ACHN (cell line): ENCODE measurements at regions not wholly inside any gene's neighbourhood (a gene's known extent, or its start where the extent isn't known, plus 50 kb on each side); places are given as distances from the start of the nearest gene placed in this dataset.

Source experiments
- DNase-seq: peaks from one replicate; pipeline ENCODE4 v3.0.0-alpha.2; 2015
- in situ Hi-C: cut with HindIII; loops from 2 replicates; pipeline ENCODE4 v1.10.0; 2017; ENCODE audit warnings: low sequenced_read_pairs, low pct_ligation_motif_present, low pct_unique_long_range_greater_than_20kb

DNA sequence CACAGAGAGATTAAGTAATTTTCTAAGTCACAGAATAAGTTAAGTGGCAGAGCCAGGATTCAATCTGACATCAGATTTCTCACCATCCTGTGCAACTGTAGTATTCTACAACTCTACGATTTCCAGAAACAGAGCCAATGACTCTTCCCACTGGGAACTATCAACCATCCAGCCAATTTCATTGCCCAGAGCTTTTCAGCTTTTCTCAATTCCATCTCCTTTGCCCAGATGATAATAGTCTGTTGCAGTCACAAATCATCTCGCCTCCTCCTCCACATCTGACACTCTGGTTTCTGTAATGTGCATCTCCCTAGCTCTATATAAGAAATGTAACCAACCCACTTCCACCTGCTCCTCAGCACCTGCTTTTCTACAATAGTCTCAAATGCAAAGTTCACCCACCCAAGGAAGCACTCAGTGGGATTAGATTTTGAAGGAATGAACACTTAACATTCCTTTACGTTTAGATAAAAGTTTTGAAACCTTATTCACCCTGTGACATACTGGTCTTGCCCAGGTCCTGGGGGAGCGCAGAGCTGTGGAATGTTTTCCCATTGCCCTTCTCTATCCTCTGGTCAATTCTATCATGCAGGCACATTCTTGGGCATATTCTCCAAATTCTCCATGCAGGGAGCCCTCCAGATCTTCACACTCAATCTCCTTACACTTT is 167.8 kb upstream of the ASIC2 start:
- peak; percentile 82 for DNase-seq
- in situ Hi-C loops: no loop called here

DNA sequence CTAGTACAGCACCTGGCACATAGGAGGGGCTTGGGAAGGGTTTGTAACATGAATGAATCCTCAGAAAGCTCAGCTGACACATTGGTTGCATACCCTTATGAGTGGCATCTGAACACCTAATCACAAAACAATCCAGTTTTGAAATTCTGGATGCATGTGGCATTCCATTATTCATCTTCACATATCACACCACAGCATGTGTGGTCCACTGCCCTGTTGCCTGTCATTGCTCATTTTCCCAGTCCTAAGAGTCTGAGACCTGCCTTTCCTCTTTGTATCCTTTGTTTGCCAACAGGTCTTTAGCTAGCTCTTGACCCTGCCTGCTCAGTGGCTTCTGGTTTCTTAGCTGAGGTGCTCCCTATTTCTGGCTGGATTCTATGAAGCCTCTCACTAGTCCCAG is 170.8 kb upstream of the ASIC2 start:
- in situ Hi-C loops: no loop called here
- peak; percentile 81 for DNase-seq

DNA sequence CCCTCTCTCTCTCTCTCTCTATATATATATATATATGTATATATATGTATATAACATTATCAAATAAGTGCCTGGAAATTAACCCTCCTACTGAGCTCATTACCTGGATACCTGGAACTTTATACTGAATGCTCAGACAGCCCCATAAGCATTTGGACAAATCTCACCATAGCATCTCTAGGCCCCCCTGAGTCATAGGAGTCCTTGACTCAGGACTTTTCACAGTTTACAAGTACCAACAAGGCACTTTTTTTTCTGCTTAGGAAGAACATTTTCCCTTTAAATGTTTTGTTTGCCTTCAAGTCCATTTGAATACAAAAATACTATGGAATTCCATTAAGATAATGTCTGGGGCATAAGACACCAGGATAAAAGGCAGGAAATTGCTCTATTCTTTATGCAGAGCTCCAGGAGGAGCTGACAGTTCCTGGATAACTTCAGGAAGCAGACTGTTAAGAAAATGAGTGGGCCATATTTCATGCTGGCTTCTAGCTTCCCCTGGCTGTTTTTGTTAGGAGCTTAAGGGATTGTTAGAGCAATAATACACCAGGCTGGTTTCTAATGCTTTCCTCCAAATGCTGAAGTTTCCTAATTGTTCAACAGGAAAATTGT is 171.7 kb upstream of the ASIC2 start:
- in situ Hi-C loops: no loop called here
- DNase-seq: peak; percentile 27

DNA sequence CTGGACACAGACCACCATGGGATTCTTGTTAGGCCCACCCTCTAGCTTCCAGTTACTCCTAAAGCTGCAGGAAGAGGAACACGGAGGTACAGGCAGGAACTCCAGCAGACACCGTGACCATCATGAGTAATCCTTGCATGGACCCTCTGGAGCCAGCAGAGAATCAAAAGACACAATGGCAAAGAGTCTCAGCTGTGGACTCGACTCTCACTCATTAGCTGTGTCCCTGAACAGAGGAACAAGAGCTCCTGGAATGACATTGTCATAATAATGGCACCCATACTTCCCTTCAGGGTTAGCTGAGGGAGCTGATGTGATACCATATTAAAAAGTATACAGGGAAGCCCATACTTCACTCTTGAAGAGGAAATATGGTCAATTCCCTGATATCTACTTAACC is 176.3 kb upstream of the ASIC2 start:
- DNase-seq: no peak

GRCh38 chr17:33469911-33470310 is 176.8 kb upstream of the ASIC2 start:
- peak; percentile 87 for DNase-seq

More for the DNA sequence above, 176.3 kb upstream of the ASIC2 start:
- in situ Hi-C loops: no loop called here

GRCh38 chr17:33473061-33473460 is 180.0 kb upstream of the ASIC2 start:
- in situ Hi-C loops: no loop called here
- no peak for DNase-seq

More at GRCh38 chr17:33469911-33470310, 176.8 kb upstream of the ASIC2 start:
- in situ Hi-C loops: no loop called here

DNA sequence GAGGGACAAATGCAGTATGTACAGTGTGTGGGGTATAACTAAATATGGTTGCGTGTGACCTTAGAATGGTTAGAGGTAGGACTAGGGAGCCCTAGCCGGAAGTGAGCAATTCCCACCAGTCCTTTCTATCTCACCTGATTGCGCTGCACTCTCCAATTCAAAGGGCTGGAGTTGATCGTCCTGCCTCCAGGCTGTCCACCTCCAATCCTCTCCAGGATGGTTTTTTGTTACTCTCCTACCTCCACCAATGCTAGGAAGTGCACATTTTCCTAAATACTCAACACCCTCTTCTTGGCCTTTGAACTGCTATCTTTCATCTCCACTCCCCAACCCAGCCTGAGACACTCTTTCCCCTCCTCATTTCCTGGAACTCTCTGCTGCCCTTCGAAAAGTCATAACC is 181.7 kb upstream of the ASIC2 start:
- no peak for DNase-seq
- in situ Hi-C loops: no loop called here

GRCh38 chr17:33475594-33475993 is 182.5 kb upstream of the ASIC2 start:
- in situ Hi-C loops: no loop called here
- DNase-seq: no peak

DNA sequence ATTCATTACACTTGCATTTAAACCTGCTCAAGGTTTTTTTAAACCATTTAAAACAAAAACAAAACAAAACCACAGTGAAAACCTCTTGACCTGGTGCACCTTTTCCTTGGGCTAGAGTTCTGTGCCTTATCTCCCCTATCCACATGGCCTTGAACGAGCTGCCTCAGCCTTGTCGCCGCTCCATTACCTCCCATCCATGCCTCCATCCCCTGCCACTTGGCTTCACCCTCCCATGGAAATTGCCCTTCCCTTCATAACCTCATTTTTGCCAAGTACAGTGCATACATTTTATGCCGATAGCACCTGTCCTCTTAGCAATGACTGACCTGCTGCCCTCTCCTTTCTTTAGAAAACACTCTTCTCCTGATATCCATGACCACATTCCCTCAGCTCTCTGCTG is 188.6 kb upstream of the ASIC2 start:
- DNase-seq: no peak
- in situ Hi-C loops: no loop called here

GRCh38 chr17:33482636-33483035 is 189.5 kb upstream of the ASIC2 start:
- DNase-seq: no peak
- in situ Hi-C loops: no loop called here

- in situ Hi-C loops: no loop called here
- no peak for DNase-seq
These were observed 191.5 kb upstream of the ASIC2 start for GRCh38 chr17:33484559-33484958.

- no peak for DNase-seq
- in situ Hi-C loops: no loop called here
These were observed 193.2 kb upstream of the ASIC2 start for GRCh38 chr17:33486135-33486885.

DNA sequence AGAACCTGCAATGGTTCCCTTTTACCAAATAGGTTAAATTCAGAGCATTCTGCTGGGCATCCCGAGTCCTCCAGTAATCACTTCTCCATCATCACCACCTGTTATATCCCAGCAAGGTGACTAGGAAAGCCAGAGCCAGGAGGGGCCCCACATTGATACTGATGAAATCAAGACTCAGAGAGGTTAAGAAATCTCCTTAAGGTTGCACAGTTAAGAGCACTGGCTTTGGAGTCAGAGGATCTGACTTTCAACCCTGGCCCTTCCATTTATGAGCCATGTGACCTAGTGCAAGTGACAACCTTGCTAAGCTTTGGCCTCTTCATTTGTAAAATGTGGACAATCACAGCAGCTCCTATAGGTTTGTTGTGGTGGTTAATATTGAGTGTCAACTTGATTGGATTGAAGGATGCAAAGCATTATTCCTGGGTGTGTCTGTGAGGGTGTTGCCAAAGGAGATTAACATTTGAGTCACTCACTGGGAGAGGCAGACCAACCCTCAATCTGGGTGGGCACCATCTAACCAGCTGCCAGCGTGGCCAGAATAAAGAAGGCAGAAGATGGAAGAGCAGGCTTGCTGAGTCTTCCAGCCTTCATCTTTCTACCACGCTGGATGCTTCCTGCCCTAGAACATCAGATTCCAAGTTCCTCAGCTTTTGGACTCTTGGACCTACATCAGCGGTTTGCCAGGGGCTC is 194.2 kb upstream of the ASIC2 start:
- DNase-seq: no peak
- in situ Hi-C loops: no loop called here

DNA sequence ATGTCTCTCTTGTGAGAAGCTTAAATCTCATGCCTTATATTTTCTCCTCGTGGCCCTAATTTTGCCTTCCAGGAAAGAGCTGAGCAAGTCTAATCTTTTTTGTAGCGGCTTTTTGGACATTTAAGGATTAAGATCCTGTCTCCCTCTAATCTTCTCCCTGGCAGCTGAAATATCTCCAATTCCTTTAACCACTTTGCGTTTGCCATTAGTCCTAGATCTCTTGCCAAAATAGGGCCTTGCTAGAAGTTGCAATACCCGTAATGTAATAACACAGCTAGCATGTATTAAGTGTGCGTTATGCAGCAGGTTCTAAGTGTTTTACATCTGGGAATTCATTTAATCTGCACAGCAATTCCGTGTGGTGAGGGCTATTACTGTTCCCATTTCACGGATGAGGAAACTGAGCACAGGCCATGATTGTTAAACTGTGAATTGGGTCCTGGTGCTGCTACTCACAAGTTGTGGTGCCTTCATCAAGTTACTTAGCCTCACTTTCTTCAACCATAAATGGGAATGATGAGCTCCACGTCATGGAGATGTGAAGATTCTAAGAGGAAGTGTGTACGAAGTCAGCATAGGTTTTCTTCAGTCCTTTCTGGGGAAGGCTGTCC is 198.9 kb upstream of the ASIC2 start:
- DNase-seq: no peak
- in situ Hi-C loops: no loop called here

GRCh38 chr17:33492731-33493265 is 199.7 kb upstream of the ASIC2 start:
- no peak for DNase-seq
- in situ Hi-C loops: no loop called here

- DNase-seq: no peak
- in situ Hi-C loops: no loop called here
These were observed 200.5 kb upstream of the ASIC2 start for GRCh38 chr17:33493566-33493965.

DNA sequence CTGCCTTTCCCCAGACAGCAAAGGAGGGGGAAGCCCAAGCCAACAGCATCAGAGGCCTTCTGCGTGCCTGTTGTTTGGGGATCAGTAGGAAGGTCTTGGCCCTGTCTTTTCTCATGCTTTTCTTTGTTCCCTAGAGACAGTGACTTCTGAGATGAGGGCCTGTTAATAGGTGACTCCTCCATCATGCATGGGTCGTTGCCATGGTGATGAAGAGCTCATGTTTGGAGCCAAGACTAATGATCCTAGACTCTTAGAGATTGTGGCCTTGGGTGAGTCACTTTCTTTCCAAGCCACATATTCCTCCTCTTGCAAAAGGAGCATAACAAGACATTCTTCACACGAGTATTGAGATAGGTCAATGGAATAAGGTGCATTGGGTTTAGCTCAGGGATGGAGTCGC is 201.1 kb upstream of the ASIC2 start:
- in situ Hi-C loops: no loop called here
- peak; percentile 89 for DNase-seq

- in situ Hi-C loops: no loop called here
- no peak for DNase-seq
These were observed 204.5 kb upstream of the ASIC2 start for GRCh38 chr17:33497623-33498022.

GRCh38 chr17:33498069-33498468 is 205.0 kb upstream of the ASIC2 start:
- in situ Hi-C loops: no loop called here
- no peak for DNase-seq
